PFSK-1 (cell line): ENCODE measurements at regions not wholly inside any gene's neighbourhood (a gene's known extent, or its start where the extent isn't known, plus 50 kb on each side); places are given as distances from the start of the nearest gene placed in this dataset.

ENCODE experiments used
- FOXP2 ChIP-seq: optimal IDR thresholded peaks from 2 replicates; pipeline ENCODE3; 2011; ENCODE audit warnings: borderline replicate concordance, control low read depth, inconsistent platforms; ENCODE audit not compliant: insufficient read depth; ENCODE audit errors: extremely low read length, extremely low read depth
- POLR2AphosphoS5 ChIP-seq: IDR thresholded peaks from 2 replicates; pipeline ENCODE4 v1.6.1; 2012; ENCODE audit warnings: low read depth, mild to moderate bottlenecking, control low read depth, low read length, moderate library complexity
- REST ChIP-seq, 2 experiments: IDR thresholded peaks; 2 replicates each; pipeline versions ENCODE4 v1.6.1 to v1.8.0; 2011 to 2012; ENCODE audit warnings: low read depth in 2 of 2, low read length in 2 of 2, control low read depth in 1 of 2, inconsistent platforms in 1 of 2, mild to moderate bottlenecking in 1 of 2, moderate library complexity in 1 of 2; ENCODE audit not compliant: insufficient read depth in 1 of 2
- SIN3A ChIP-seq: IDR thresholded peaks from 2 replicates; pipeline ENCODE4 v1.6.1; 2012; ENCODE audit warnings: mild to moderate bottlenecking, low read length, moderate library complexity, borderline replicate concordance; ENCODE audit not compliant: insufficient read depth
- TAF1 ChIP-seq: IDR thresholded peaks from 2 replicates; pipeline ENCODE4 v1.6.1; 2012; ENCODE audit warnings: low read length, control low read depth, borderline replicate concordance; ENCODE audit not compliant: insufficient read depth

- no peak for TF ChIP-seq FOXP2
- no peak for TF ChIP-seq POLR2AphosphoS5
- TF ChIP-seq TAF1, result no peak
- no peak for TF ChIP-seq REST (IDR thresholded peaks at IDR 0.05; ENCODE audit: insufficient read depth in 1 of 2, low read depth in 2 of 2, low read length in 2 of 2)
- no peak for TF ChIP-seq SIN3A
Measured at GRCh38 chr9:13450723-13451122, 171.2 kb upstream of the MPDZ start.

GRCh38 chr9:13448482-13448881, 169.0 kb upstream of the MPDZ start:
- no peak for TF ChIP-seq POLR2AphosphoS5
- no peak for TF ChIP-seq SIN3A
- TF ChIP-seq FOXP2, result no peak
- no peak for TF ChIP-seq REST (IDR thresholded peaks at IDR 0.05; ENCODE audit: insufficient read depth in 1 of 2, low read depth in 2 of 2, low read length in 2 of 2)
- no peak for TF ChIP-seq TAF1

- TF ChIP-seq TAF1 (no peak), REST (IDR thresholded peaks at IDR 0.05; ENCODE audit: insufficient read depth in 1 of 2, low read depth in 2 of 2, low read length in 2 of 2) (no peak), POLR2AphosphoS5 (no peak), FOXP2 (no peak), SIN3A (no peak)
Measured at GRCh38 chr9:13447843-13448422, 168.4 kb upstream of the MPDZ start.

- no peak for TF ChIP-seq TAF1
- TF ChIP-seq POLR2AphosphoS5, result no peak
- no peak for TF ChIP-seq FOXP2
- no peak for TF ChIP-seq REST (IDR thresholded peaks at IDR 0.05; ENCODE audit: insufficient read depth in 1 of 2, low read depth in 2 of 2, low read length in 2 of 2)
- no peak for TF ChIP-seq SIN3A
Measured at GRCh38 chr9:13446938-13447842, 167.7 kb upstream of the MPDZ start.
